HEK293 (cell line): ENCODE measurements at regions not wholly inside any gene's neighbourhood (a gene's known extent, or its start where the extent isn't known, plus 50 kb on each side); places are given as distances from the start of the nearest gene placed in this dataset.

Experiments used
- CTCF ChIP-seq: fragments of 450-650 bp; formaldehyde crosslinking; IDR thresholded peaks from 2 replicates; pipeline ENCODE4 v1.5.1; 2016; ENCODE audit warnings: missing biosample characterization, missing genetic modification characterization
- REPIN1 ChIP-seq: fragments of 450-650 bp; formaldehyde crosslinking; IDR thresholded peaks from 2 replicates; pipeline ENCODE4 v1.5.1; 2017; ENCODE audit warnings: missing biosample characterization, missing genetic modification characterization, low read depth
- SETDB1 ChIP-seq: IDR thresholded peaks from one replicate; pipeline ENCODE4 v1.6.1; 2017; ENCODE audit warnings: mild to moderate bottlenecking, low read length, moderate library complexity, mixed read lengths; ENCODE audit not compliant: insufficient read length
- ZBTB8A ChIP-seq: fragments of 450-650 bp; formaldehyde crosslinking; IDR thresholded peaks from 2 replicates; pipeline ENCODE4 v1.5.1; 2016; ENCODE audit warnings: missing biosample characterization, missing genetic modification characterization
- ZNF146 ChIP-seq: fragments of 450-650 bp; formaldehyde crosslinking; IDR thresholded peaks from 2 replicates; pipeline ENCODE4 v1.5.1; 2016; ENCODE audit warnings: missing biosample characterization, missing genetic modification characterization
- ZNF274 ChIP-seq, 2 experiments: fragments of 200-500 bp in 1 of 2; fragments of 450-650 bp in 1 of 2; sonication (Bioruptor generic) in 1 of 2; formaldehyde crosslinking in 1 of 2; IDR thresholded peaks; 2 replicates each; pipeline versions ENCODE4 v1.5.1 to v1.6.1; 2014 to 2016; ENCODE audit warnings: borderline replicate concordance in 1 of 2, inconsistent platforms in 1 of 2, low read length in 1 of 2, missing biosample characterization in 1 of 2, missing genetic modification characterization in 1 of 2
- ZNF529 ChIP-seq: fragments of 450-650 bp; formaldehyde crosslinking; IDR thresholded peaks from 2 replicates; pipeline ENCODE4 v1.5.1; 2017; ENCODE audit warnings: missing genetic modification characterization, missing biosample characterization; ENCODE audit not compliant: insufficient replicate concordance
- TF ChIP-seq, protein P1 (sequence below): fragments of 450-650 bp; formaldehyde crosslinking; conservative IDR thresholded peaks from 2 replicates; pipeline ENCODE4 v1.5.1; 2016; ENCODE audit warnings: low read depth, missing biosample characterization, missing genetic modification characterization
- TF ChIP-seq, protein P2 (sequence below): fragments of 450-650 bp; formaldehyde crosslinking; IDR thresholded peaks from 2 replicates; pipeline ENCODE4 v1.5.1; 2016; ENCODE audit warnings: missing biosample characterization, missing genetic modification characterization

DNA sequence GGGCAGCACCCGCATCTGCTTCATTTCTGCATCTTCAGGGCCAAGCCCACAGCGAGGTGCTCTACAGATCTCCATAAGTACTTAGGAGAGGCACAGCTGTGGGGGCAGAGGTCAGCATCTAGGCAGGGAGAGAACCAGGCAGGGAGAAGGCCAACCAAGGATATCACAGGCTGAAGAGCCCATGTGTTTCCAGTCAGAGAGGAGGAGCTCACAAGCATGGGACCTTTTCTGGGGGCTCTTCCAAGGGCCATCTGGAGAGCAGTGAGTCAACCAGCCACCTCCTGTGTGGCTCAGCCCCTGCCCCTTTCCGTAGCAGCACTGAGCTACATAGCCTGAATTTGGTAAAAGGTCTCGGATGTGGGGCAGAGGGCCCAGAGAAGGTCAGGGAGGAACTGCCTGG lies 78.5 kb downstream of the ARL6IP4 start:
- no peak for TF ChIP-seq CTCF (tag by site-specific recombination)
- no peak for TF ChIP-seq ZNF146 (tag by site-specific recombination)
- no peak for TF ChIP-seq ZNF274 (IDR thresholded peaks at IDR 0.05; ENCODE audit: low read length)
- no peak for TF ChIP-seq ZNF274 (tag by site-specific recombination; IDR thresholded peaks at IDR 0.05; ENCODE audit: borderline replicate concordance)
- TF ChIP-seq SETDB1, result no peak
- TF ChIP-seq ZNF529 (tag by site-specific recombination), result no peak
- TF ChIP-seq, protein P1, sequence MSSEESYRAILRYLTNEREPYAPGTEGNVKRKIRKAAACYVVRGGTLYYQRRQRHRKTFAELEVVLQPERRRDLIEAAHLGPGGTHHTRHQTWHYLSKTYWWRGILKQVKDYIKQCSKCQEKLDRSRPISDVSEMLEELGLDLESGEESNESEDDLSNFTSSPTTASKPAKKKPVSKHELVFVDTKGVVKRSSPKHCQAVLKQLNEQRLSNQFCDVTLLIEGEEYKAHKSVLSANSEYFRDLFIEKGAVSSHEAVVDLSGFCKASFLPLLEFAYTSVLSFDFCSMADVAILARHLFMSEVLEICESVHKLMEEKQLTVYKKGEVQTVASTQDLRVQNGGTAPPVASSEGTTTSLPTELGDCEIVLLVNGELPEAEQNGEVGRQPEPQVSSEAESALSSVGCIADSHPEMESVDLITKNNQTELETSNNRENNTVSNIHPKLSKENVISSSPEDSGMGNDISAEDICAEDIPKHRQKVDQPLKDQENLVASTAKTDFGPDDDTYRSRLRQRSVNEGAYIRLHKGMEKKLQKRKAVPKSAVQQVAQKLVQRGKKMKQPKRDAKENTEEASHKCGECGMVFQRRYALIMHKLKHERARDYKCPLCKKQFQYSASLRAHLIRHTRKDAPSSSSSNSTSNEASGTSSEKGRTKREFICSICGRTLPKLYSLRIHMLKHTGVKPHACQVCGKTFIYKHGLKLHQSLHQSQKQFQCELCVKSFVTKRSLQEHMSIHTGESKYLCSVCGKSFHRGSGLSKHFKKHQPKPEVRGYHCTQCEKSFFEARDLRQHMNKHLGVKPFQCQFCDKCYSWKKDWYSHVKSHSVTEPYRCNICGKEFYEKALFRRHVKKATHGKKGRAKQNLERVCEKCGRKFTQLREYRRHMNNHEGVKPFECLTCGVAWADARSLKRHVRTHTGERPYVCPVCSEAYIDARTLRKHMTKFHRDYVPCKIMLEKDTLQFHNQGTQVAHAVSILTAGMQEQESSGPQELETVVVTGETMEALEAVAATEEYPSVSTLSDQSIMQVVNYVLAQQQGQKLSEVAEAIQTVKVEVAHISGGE, result no peak
- no peak for TF ChIP-seq REPIN1 (tag by site-specific recombination)
- TF ChIP-seq, protein P2, sequence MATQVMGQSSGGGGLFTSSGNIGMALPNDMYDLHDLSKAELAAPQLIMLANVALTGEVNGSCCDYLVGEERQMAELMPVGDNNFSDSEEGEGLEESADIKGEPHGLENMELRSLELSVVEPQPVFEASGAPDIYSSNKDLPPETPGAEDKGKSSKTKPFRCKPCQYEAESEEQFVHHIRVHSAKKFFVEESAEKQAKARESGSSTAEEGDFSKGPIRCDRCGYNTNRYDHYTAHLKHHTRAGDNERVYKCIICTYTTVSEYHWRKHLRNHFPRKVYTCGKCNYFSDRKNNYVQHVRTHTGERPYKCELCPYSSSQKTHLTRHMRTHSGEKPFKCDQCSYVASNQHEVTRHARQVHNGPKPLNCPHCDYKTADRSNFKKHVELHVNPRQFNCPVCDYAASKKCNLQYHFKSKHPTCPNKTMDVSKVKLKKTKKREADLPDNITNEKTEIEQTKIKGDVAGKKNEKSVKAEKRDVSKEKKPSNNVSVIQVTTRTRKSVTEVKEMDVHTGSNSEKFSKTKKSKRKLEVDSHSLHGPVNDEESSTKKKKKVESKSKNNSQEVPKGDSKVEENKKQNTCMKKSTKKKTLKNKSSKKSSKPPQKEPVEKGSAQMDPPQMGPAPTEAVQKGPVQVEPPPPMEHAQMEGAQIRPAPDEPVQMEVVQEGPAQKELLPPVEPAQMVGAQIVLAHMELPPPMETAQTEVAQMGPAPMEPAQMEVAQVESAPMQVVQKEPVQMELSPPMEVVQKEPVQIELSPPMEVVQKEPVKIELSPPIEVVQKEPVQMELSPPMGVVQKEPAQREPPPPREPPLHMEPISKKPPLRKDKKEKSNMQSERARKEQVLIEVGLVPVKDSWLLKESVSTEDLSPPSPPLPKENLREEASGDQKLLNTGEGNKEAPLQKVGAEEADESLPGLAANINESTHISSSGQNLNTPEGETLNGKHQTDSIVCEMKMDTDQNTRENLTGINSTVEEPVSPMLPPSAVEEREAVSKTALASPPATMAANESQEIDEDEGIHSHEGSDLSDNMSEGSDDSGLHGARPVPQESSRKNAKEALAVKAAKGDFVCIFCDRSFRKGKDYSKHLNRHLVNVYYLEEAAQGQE, result no peak
- TF ChIP-seq ZBTB8A (tag by site-specific recombination), result no peak
